Tibial nerve (tissue), 4 donors: ENCODE measurements at regions not wholly inside any gene's neighbourhood (a gene's known extent, or its start where the extent isn't known, plus 50 kb on each side); places are given as distances from the start of the nearest gene placed in this dataset.

Source experiments
- DNase-seq, 2 donors: peaks; one replicate each; pipeline ENCODE4 v3.0.0-alpha.2; 2019; ENCODE audit warnings: low spot score in 2 of 2
- H3K27ac ChIP-seq, 4 donors: fragments of 200-600 bp; sonication (generic) in 3 of 4; one replicate each; pipeline ENCODE4 v1.5.1; 2017 to 2019; ENCODE audit warnings: mild to moderate bottlenecking in 1 of 4
- H3K27me3 ChIP-seq, 2 donors: fragments of 200-600 bp; sonication (generic) in 1 of 2; one replicate each; pipeline versions ENCODE4 v1.5.1 to v1.6.0; 2017 to 2019
- H3K36me3 ChIP-seq, 3 donors: fragments of 200-600 bp; sonication (generic); one replicate each; pipeline ENCODE4 v1.5.1; 2018 to 2019
- H3K4me1 ChIP-seq, 4 donors: fragments of 200-600 bp; sonication (generic) in 3 of 4; one replicate each; pipeline ENCODE4 v1.5.1; 2017 to 2019
- H3K4me3 ChIP-seq, 4 donors: fragments of 200-600 bp; sonication (generic) in 3 of 4; one replicate each; pipeline ENCODE4 v1.5.1; 2017 to 2019; ENCODE audit warnings: mild to moderate bottlenecking in 1 of 4, moderate library complexity in 1 of 4
- H3K9me3 ChIP-seq, 4 donors: fragments of 200-600 bp; sonication (generic) in 3 of 4; one replicate each; pipeline ENCODE4 v1.5.1; 2017 to 2019
- EP300 ChIP-seq, 2 donors: sonication (generic); formaldehyde crosslinking; IDR thresholded peaks; one replicate each; pipeline ENCODE4 v1.6.1; 2017; ENCODE audit warnings: antibody characterized with exemption in 2 of 2, mild to moderate bottlenecking in 1 of 2
- POLR2A ChIP-seq, 2 donors: fragments of 450-650 bp; IDR thresholded peaks; one replicate each; pipeline ENCODE4 v1.6.1; 2017; ENCODE audit warnings: antibody characterized with exemption in 2 of 2, mild to moderate bottlenecking in 2 of 2, moderate library complexity in 2 of 2
- WGBS, 2 donors: methylation state at CpG; one replicate each; pipeline ENCODE4 v1.1.5; 2018; 5-methylcytosine and 5-hydroxymethylcytosine counted together
- TF ChIP-seq, protein P1 (sequence below), 5 experiments: fragments of 200-600 bp in 3 of 5; fragments of 450-650 bp in 2 of 5; sonication (generic) in 3 of 5; IDR thresholded peaks; one replicate each; pipeline ENCODE4 v1.5.1; 2016 to 2019; ENCODE audit warnings: antibody characterized with exemption in 5 of 5, mild to moderate bottlenecking in 3 of 5, moderate library complexity in 2 of 5

DNA sequence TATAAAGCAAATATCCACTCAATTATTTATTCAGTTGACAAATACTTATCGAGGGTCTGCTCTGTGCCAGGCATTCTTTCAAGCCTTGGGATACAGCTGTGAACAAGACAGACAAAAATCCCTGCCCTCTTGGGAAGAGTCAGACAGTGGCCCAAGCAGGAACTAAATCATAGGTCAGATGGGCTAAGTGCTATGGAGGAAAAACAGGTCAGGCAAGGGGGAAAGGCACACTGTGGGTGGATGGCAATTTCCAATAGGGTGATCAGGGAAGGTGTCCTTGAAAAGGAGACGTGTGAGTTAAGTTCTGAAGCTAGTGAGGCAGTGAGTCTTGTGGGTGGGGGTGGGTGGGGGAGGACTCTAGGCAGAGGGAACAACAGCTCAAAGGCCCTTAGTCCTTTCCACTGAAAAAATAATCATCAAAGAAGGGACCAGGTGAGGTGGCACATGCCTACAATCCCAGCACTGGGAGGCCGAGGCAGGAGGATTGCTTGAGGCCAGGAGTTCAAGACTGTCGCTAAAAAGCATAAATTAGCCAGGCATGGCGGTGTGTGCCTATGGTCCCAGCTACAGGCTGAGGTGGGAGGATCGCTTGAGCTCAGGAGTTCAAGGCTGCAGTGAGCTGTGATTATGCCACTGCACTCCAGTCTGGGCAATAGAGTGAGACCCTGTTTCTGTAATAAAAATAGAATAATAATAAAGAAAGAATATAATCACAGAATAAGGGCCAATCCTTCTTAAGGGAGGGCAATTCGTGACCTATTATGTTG lies 95.2 kb upstream of the CPEB4 start:
- Histone ChIP-seq H3K27ac (no peak overlapping the region), H3K27me3 (no peaks in the 10 kb centered on the region), H3K9me3 (no peaks in the 10 kb centered on the region), H3K4me3 (no peak overlapping the region), H3K36me3 (no peaks in the 10 kb centered on the region), H3K4me1 (no peaks in the 10 kb centered on the region)
- no peak for DNase-seq
- TF ChIP-seq, protein P1, sequence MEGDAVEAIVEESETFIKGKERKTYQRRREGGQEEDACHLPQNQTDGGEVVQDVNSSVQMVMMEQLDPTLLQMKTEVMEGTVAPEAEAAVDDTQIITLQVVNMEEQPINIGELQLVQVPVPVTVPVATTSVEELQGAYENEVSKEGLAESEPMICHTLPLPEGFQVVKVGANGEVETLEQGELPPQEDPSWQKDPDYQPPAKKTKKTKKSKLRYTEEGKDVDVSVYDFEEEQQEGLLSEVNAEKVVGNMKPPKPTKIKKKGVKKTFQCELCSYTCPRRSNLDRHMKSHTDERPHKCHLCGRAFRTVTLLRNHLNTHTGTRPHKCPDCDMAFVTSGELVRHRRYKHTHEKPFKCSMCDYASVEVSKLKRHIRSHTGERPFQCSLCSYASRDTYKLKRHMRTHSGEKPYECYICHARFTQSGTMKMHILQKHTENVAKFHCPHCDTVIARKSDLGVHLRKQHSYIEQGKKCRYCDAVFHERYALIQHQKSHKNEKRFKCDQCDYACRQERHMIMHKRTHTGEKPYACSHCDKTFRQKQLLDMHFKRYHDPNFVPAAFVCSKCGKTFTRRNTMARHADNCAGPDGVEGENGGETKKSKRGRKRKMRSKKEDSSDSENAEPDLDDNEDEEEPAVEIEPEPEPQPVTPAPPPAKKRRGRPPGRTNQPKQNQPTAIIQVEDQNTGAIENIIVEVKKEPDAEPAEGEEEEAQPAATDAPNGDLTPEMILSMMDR (IDR thresholded peaks at IDR 0.05): no peak
- TF ChIP-seq EP300 (IDR thresholded peaks at IDR 0.05) (no peak), POLR2A (IDR thresholded peaks at IDR 0.05) (no peak)
- 89 to 90% methylated on average over 7 of the region's 7 CpGs for WGBS, 2 donors

DNA sequence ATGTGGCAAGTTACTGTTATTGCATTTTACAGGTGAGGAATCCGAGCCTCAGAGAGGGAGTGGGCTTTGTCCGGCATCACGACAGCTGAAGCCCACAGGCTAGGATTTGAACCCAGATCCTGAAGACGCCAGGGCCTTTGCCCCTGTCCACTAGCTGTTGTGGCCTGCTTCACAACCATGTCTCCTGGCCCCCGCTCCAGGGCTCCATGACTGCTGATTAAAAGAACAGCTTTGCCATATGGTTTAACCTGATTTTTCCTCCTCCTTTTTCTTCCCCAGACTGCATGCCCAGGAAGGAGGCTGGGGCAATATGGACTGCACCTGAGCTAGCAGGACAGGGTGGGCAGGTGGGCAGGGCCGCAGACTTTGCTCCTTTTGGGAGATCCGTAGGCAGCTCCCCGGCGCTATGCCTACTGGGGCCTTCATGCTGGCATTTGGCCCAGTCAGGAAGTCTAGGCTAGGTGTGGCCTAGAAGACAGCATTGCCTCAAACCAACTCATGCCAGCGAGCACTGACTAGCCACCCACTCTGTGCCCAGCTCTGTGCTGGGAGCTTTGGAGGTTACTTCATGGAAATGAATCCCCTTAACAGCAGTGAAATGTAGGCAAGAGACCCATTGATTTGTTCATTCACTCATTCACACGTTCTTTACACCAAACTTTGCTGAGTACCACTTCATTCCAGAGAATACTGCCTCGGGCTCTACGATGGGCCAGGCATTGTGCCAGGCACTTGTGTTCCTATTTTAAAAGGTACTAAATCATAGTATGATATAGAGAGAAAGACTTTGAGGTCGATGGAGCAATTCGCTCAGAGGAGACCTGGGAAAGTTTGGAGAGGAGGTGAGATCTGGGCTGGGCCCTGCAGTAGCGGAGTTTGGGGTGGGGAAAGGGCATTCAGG lies 94.3 kb upstream of the CPEB4 start:
- no peak overlapping the region for H3K27ac ChIP-seq
- no peaks in the 10 kb centered on the region for H3K4me1 ChIP-seq
- 84 to 89% methylated on average over 14 to 16 of the region's 16 CpGs for WGBS, 2 donors
- no peaks in the 10 kb centered on the region for H3K9me3 ChIP-seq
- H3K4me3 ChIP-seq: no peak overlapping the region
- no peaks in the 10 kb centered on the region for H3K27me3 ChIP-seq
- no peak for DNase-seq
- H3K36me3 ChIP-seq: no peaks in the 10 kb centered on the region
- TF ChIP-seq POLR2A (IDR thresholded peaks at IDR 0.05) (no peak), EP300 (IDR thresholded peaks at IDR 0.05) (no peak)
- TF ChIP-seq, protein P1 (IDR thresholded peaks at IDR 0.05): no peak

DNA sequence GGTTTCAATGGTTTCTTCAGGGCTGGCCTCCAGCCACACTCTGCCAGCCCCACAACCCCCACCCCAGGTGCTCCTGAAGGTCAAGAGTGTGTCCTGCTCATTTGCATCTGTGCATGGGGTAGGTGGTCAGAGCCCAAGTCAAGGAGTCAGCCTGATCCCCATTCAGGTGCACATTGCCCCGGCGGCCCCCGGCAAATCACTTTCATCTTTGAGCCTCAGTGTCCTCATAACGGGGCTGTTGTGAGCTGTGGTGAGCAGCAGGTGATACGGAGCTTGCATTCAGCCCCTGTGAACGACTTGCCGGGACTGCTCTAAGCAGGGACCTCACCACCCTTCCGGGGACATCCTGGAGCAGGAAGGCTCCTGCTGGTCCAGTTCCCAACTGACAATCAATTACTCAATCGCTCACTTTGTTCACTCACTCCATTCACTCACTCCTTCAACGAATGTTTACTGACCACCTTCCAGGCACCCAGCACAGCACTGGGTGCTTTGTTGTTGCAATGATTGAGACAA lies 93.2 kb upstream of the CPEB4 start:
- no peaks in the 10 kb centered on the region for H3K9me3 ChIP-seq
- WGBS, 2 donors: 86% methylated on average over 10 of the region's 10 CpGs
- H3K27ac ChIP-seq: no peak overlapping the region
- no peaks in the 10 kb centered on the region for H3K4me1 ChIP-seq
- no peak overlapping the region for H3K4me3 ChIP-seq
- no peak for DNase-seq
- H3K36me3 ChIP-seq: no peaks in the 10 kb centered on the region
- no peaks in the 10 kb centered on the region for H3K27me3 ChIP-seq
- TF ChIP-seq POLR2A (IDR thresholded peaks at IDR 0.05): no peak
- TF ChIP-seq EP300 (IDR thresholded peaks at IDR 0.05): no peak
- TF ChIP-seq, protein P1 (IDR thresholded peaks at IDR 0.05): no peak

DNA sequence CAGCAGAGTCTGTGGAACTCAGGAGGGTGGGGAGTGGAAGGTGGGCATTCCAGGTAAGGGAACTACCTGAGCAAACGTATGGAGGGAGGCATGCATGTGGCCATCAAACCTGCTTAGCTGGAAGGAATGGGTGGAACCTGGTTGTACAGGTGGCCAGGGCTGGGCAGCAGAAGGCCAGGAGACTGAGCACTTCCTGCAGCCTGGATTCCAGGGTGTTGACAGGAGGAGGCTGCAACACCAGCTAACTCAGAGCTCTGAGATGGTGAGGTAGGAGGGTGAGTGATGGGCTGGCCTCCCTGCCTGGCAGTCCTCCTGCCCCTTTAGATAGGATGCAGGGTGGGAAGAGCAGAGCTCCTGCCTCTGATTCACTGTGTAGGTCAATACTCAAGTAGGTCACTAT lies 92.5 kb upstream of the CPEB4 start:
- no peak for DNase-seq
- Histone ChIP-seq H3K27me3 (no peaks in the 10 kb centered on the region), H3K36me3 (no peaks in the 10 kb centered on the region), H3K9me3 (no peaks in the 10 kb centered on the region), H3K27ac (no peak overlapping the region), H3K4me1 (no peaks in the 10 kb centered on the region), H3K4me3 (no peak overlapping the region)
- WGBS, 2 donors: 71 to 88% methylated on average over 1 of the region's 1 CpG
- no peak for TF ChIP-seq EP300 (IDR thresholded peaks at IDR 0.05)
- TF ChIP-seq, protein P1 (IDR thresholded peaks at IDR 0.05): no peak
- TF ChIP-seq POLR2A (IDR thresholded peaks at IDR 0.05): no peak
